ENCODE measurements at regions not wholly inside any gene's neighbourhood (a gene's known extent, or its start where the extent isn't known, plus 50 kb on each side); places are given as distances from the start of the nearest gene placed in this dataset.

DNA sequence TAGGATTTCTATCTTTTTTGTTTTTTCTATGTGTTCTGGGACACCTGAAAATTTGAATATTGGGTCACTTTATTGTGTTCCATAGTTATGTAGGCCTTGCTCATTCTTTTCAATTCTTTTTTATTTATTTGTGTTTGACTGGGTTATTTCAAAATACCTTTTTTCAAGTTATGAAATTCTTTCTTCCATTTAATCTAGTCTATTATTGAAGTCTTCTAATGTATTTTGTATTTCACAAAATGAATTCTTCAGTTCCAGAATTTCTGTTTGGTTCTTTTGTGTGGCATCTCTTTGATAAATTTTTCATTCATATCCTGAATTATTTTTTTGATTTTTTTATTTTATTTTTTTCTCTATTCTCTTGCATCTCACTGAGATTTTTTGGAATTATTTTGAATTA, 628.8 kb downstream of the NR2F1-AS1 start:
- Histone ChIP-seq H3K4me3 (no peak overlapping the region), H2AFZ (ENCODE audit: control insufficient read depth, low read depth, low read length) (no peak overlapping the region), H3K36me3 (ENCODE audit: control insufficient read depth in 2 of 2, insufficient read depth in 2 of 2, low read length in 1 of 2) (no peaks in the 10 kb centered on the region), H3K4me2 (ENCODE audit: control insufficient read depth, insufficient read depth) (no peak overlapping the region), H3K27me3 (replicated peaks in 1 of 2; ENCODE audit: control insufficient read depth in 2 of 2, insufficient read depth in 2 of 2, low read length in 1 of 2) (no peaks in the 10 kb centered on the region), H3K79me2 (ENCODE audit: control insufficient read depth, insufficient read depth, low read length) (no peaks in the 10 kb centered on the region), H4K20me1 (ENCODE audit: control insufficient read depth, insufficient read depth) (no peaks in the 10 kb centered on the region), H3K27ac (ENCODE audit: control insufficient read depth, insufficient read depth) (no peak overlapping the region), H3K4me1 (ENCODE audit: control insufficient read depth, insufficient read depth, low read length) (no peaks in the 10 kb centered on the region), H3K9me3 (replicated peaks; ENCODE audit: control insufficient read depth, insufficient read depth, low read length) (no peaks in the 10 kb centered on the region), H3K9ac (ENCODE audit: control insufficient read depth, insufficient read depth, low read length) (no peak overlapping the region)
- POLR2A ChIA-PET: no interaction called here
- DNase-seq (ENCODE audit: low read depth, low spot score): no peak
- SMC1A ChIA-PET (ENCODE audit: uncharacterized antibody, unreplicated experiment): no interaction called here
- CTCF ChIA-PET: interaction anchor here (0.6 to 0.7 kb wide), 2 partner anchors 13 to 500 kb away, joined by 3 read pairs; no protein-coding TSS in a partner anchor
- ATAC-seq: no peak
- in situ Hi-C loops (cut with MboI): no loop called here
- RAD21 ChIA-PET (ENCODE audit: unreplicated experiment): no interaction called here
- TF ChIP-seq RAD21 (IDR thresholded peaks at IDR 0.05; ENCODE audit: insufficient read depth, low read depth, low read length) (no peak), NFYA (IDR thresholded peaks at IDR 0.05; ENCODE audit: borderline replicate concordance, low read depth, low read length) (no peak), RCOR1 (conservative IDR thresholded peaks at IDR 0.05; ENCODE audit: low read depth, low read length) (no peak), POLR2A (IDR thresholded peaks at IDR 0.05; ENCODE audit: low read depth, low read length) (no peak), ESRRA (IDR thresholded peaks at IDR 0.05; ENCODE audit: low read length) (no peak), SPI1 (IDR thresholded peaks at IDR 0.05; ENCODE audit: borderline replicate concordance, insufficient read depth, low read depth, low read length) (no peak), SMARCA5 (IDR thresholded peaks at IDR 0.05) (no peak), SP1 (IDR thresholded peaks at IDR 0.05; ENCODE audit: low read depth, low read length) (no peak), MEF2A (IDR thresholded peaks at IDR 0.05; ENCODE audit: insufficient read depth, low read depth, low read length) (no peak), NFXL1 (IDR thresholded peaks at IDR 0.05; ENCODE audit: borderline replicate concordance) (no peak), ZNF217 (IDR thresholded peaks at IDR 0.05) (no peak), EGR1 (IDR thresholded peaks at IDR 0.05; ENCODE audit: borderline replicate concordance in 1 of 2, low read depth in 2 of 2, low read length in 2 of 2) (no peak)
- BruUV-seq (replicated peaks): no TSS peak
- intact Hi-C loops (cut with micrococcal nuclease; ENCODE audit: unreplicated experiment): no loop called here
- FAIRE-seq: no peak

All from GM12878 (cell line).